NT2/D1 (cell line): ENCODE measurements at regions not wholly inside any gene's neighbourhood (a gene's known extent, or its start where the extent isn't known, plus 50 kb on each side); places are given as distances from the start of the nearest gene placed in this dataset.

Experiments used
- SUZ12 ChIP-seq: IDR thresholded peaks from 2 replicates; pipeline ENCODE4 v1.6.1; 2011; ENCODE audit not compliant: insufficient read length, insufficient read depth; ENCODE audit errors: extremely low read depth
- YY1 ChIP-seq: IDR thresholded peaks from 2 replicates; pipeline ENCODE4 v1.6.1; 2011; ENCODE audit not compliant: insufficient read length, insufficient read depth

- TF ChIP-seq SUZ12 = no peak
- no peak for TF ChIP-seq YY1
Observed at GRCh38 chr16:86322806-86323205, 187.5 kb upstream of the FOXF1 start.
